Neural crest cell (in vitro differentiated cells): ENCODE measurements at regions not wholly inside any gene's neighbourhood (a gene's known extent, or its start where the extent isn't known, plus 50 kb on each side); places are given as distances from the start of the nearest gene placed in this dataset.

ENCODE experiments used
- DNase-seq: peaks from one replicate; pipeline ENCODE4 v3.0.0; 2021; ENCODE audit warnings: low read depth, mixed read lengths, low spot score
- H3K27ac Mint-ChIP-seq: one replicate; pipeline ENCODE4 v1.8.0; 2021; ENCODE audit warnings: mild to moderate bottlenecking, mixed read lengths; ENCODE audit not compliant: unreplicated experiment
- H3K27me3 Mint-ChIP-seq: 2 replicates; pipeline ENCODE4 v1.8.0; 2021; ENCODE audit warnings: low read depth, mild to moderate bottlenecking, mixed read lengths
- H3K36me3 Mint-ChIP-seq: 2 replicates; pipeline ENCODE4 v1.8.0; 2021; ENCODE audit warnings: low read depth, mild to moderate bottlenecking, mixed read lengths
- H3K4me1 Mint-ChIP-seq: 2 replicates; pipeline ENCODE4 v1.8.0; 2021; ENCODE audit warnings: mixed read lengths
- H3K4me3 Mint-ChIP-seq: one replicate; pipeline ENCODE4 v1.8.0; 2021; ENCODE audit warnings: mild to moderate bottlenecking, mixed read lengths
- H3K9me3 Mint-ChIP-seq: 2 replicates; pipeline ENCODE4 v1.8.0; 2021; ENCODE audit warnings: mixed read lengths
- TF ChIP-seq, protein P1 (sequence below): fragments of 200-600 bp; sonication (generic); conservative IDR thresholded peaks from 2 replicates; pipeline ENCODE4 v1.5.0; 2021; ENCODE audit warnings: antibody characterized with exemption, mild to moderate bottlenecking

DNA sequence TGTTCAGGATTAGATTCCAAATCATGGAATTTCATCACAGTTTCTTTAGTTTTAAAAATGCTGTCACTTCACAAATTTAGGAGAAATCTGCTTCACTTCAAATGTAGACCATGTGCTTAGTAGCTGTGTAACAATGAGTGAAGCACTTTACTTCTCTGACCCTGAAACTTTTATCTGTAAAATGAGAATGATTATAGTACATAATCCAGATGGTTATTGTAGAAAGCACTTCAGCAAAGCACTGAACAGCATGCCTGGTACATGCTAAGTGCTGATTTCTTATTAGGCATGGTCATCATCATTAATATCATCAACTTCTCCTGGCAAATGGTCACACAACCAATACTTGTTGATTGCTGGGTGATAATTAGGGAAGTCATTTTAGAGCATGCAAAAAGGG, 705.0 kb downstream of the EPHA7 start:
- DNase-seq, result no peak
- no peak overlapping the region for H3K4me3 Mint-ChIP-seq
- no peak overlapping the region for H3K27ac Mint-ChIP-seq
- TF ChIP-seq, protein P1, sequence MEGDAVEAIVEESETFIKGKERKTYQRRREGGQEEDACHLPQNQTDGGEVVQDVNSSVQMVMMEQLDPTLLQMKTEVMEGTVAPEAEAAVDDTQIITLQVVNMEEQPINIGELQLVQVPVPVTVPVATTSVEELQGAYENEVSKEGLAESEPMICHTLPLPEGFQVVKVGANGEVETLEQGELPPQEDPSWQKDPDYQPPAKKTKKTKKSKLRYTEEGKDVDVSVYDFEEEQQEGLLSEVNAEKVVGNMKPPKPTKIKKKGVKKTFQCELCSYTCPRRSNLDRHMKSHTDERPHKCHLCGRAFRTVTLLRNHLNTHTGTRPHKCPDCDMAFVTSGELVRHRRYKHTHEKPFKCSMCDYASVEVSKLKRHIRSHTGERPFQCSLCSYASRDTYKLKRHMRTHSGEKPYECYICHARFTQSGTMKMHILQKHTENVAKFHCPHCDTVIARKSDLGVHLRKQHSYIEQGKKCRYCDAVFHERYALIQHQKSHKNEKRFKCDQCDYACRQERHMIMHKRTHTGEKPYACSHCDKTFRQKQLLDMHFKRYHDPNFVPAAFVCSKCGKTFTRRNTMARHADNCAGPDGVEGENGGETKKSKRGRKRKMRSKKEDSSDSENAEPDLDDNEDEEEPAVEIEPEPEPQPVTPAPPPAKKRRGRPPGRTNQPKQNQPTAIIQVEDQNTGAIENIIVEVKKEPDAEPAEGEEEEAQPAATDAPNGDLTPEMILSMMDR, result no peak
- no peaks in the 10 kb centered on the region for H3K4me1 Mint-ChIP-seq
- no peaks in the 10 kb centered on the region for H3K27me3 Mint-ChIP-seq
- H3K9me3 Mint-ChIP-seq, result no peaks in the 10 kb centered on the region
- no peaks in the 10 kb centered on the region for H3K36me3 Mint-ChIP-seq

GRCh38 chr6:92710048-92710447, 709.3 kb downstream of the EPHA7 start:
- DNase-seq, result no peak
- no peaks in the 10 kb centered on the region for H3K9me3 Mint-ChIP-seq

GRCh38 chr6:92708945-92709344, 710.4 kb downstream of the EPHA7 start:
- TF ChIP-seq, protein P1, result no peak
- DNase-seq, result no peak
- H3K27ac Mint-ChIP-seq, result no peak overlapping the region
- H3K27me3 Mint-ChIP-seq, result no peaks in the 10 kb centered on the region
- H3K9me3 Mint-ChIP-seq, result no peaks in the 10 kb centered on the region
- no peak overlapping the region for H3K4me3 Mint-ChIP-seq
- H3K4me1 Mint-ChIP-seq, result no peaks in the 10 kb centered on the region
- H3K36me3 Mint-ChIP-seq, result no peaks in the 10 kb centered on the region

More at GRCh38 chr6:92710048-92710447, 709.3 kb downstream of the EPHA7 start:
- Mint-ChIP-seq H3K4me1 (no peaks in the 10 kb centered on the region), H3K36me3 (no peaks in the 10 kb centered on the region), H3K27me3 (no peaks in the 10 kb centered on the region), H3K4me3 (no peak overlapping the region), H3K27ac (no peak overlapping the region)
- TF ChIP-seq, protein P1, result no peak

DNA sequence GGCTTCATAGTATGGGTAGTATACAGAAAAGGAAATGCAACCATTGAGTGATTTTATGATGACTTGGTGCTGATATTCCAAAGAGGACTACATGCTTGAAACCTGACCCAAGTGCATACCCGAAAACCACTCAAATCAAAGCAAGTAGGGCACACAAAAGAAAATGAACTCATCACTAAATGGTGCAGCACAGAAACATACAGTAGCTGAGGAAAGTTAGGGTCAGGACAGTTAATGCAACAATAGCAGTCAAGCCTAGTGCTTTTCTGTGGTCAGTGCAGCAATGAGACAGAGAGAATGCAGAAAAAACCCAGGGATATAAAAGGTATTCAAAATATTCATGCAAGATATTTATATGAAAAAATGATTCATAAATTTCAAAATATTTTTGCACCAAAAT, 711.1 kb downstream of the EPHA7 start:
- Mint-ChIP-seq H3K4me3 (no peak overlapping the region), H3K36me3 (no peaks in the 10 kb centered on the region), H3K27ac (no peak overlapping the region), H3K27me3 (no peaks in the 10 kb centered on the region), H3K9me3 (no peaks in the 10 kb centered on the region), H3K4me1 (no peaks in the 10 kb centered on the region)
- TF ChIP-seq, protein P1, result no peak
- no peak for DNase-seq

DNA sequence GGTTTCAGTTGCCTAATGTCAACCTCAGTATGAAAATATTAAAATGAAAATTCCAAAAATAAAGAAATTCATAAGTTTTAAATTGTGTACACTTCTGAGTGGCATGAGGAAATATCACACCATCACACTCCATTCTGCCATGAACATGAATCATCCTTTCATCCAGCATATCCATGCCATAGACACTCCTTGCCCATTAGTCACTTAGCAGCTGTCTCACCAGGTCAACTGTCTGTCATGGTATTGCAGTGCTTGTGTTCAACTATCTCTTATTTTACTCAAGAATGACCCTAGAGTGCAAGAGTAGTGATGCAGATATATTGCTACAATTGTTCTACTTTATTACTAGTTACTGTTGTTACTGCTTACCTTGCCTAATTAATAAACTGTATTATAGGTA, 712.4 kb downstream of the EPHA7 start:
- TF ChIP-seq, protein P1, result no peak
- Mint-ChIP-seq H3K36me3 (no peaks in the 10 kb centered on the region), H3K4me1 (no peaks in the 10 kb centered on the region), H3K9me3 (no peaks in the 10 kb centered on the region), H3K27me3 (no peaks in the 10 kb centered on the region), H3K4me3 (no peak overlapping the region), H3K27ac (no peak overlapping the region)
- DNase-seq, result no peak
